Uterus (tissue), 2 donors: ENCODE measurements at regions not wholly inside any gene's neighbourhood (a gene's known extent, or its start where the extent isn't known, plus 50 kb on each side); places are given as distances from the start of the nearest gene placed in this dataset.

Source experiments
- POLR2A ChIP-seq, 2 donors: fragments of 450-650 bp; IDR thresholded peaks; one replicate each; pipeline ENCODE4 v1.6.1; 2016; ENCODE audit warnings: antibody characterized with exemption in 2 of 2, mild to moderate bottlenecking in 1 of 2, moderate library complexity in 1 of 2
- TF ChIP-seq, protein P1 (sequence below), 4 experiments: fragments of 200-600 bp in 2 of 4; fragments of 450-650 bp in 2 of 4; sonication (generic) in 2 of 4; IDR thresholded peaks; one replicate each; pipeline ENCODE4 v1.5.1; 2016 to 2019; ENCODE audit warnings: antibody characterized with exemption in 4 of 4, mild to moderate bottlenecking in 2 of 4, moderate library complexity in 1 of 4

DNA sequence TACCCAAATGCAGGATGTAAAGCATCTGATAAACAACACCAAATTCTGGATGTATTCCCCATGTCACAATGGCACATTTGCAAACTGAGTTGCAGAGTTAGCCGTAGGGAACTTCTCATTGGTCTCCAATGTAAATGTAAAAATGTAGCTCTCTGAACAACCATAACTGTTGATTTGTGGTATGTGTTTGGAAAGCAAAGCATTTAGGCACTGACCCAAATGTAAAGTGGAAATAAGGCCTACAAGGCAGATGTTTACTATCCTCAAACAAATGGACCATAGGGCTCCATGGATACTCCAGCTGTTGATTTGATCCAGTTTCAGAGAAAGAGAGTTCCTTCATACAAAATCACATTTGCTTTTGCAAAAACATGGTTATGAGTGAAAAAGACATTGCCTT is 223.0 kb upstream of the ELAC2 start:
- TF ChIP-seq, protein P1, sequence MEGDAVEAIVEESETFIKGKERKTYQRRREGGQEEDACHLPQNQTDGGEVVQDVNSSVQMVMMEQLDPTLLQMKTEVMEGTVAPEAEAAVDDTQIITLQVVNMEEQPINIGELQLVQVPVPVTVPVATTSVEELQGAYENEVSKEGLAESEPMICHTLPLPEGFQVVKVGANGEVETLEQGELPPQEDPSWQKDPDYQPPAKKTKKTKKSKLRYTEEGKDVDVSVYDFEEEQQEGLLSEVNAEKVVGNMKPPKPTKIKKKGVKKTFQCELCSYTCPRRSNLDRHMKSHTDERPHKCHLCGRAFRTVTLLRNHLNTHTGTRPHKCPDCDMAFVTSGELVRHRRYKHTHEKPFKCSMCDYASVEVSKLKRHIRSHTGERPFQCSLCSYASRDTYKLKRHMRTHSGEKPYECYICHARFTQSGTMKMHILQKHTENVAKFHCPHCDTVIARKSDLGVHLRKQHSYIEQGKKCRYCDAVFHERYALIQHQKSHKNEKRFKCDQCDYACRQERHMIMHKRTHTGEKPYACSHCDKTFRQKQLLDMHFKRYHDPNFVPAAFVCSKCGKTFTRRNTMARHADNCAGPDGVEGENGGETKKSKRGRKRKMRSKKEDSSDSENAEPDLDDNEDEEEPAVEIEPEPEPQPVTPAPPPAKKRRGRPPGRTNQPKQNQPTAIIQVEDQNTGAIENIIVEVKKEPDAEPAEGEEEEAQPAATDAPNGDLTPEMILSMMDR (IDR thresholded peaks at IDR 0.05) = no peak
- TF ChIP-seq POLR2A (IDR thresholded peaks at IDR 0.05) = no peak
